A549 (cell line): ENCODE measurements at regions not wholly inside any gene's neighbourhood (a gene's known extent, or its start where the extent isn't known, plus 50 kb on each side); places are given as distances from the start of the nearest gene placed in this dataset.

Experiments
- CHD4 ChIP-seq: fragments of 200-600 bp; sonication (generic); IDR thresholded peaks from 2 replicates; pipeline ENCODE4 v1.6.1; 2016; ENCODE audit warnings: antibody characterized with exemption, mild to moderate bottlenecking, borderline replicate concordance
- KDM1A ChIP-seq: fragments of 200-600 bp; sonication (generic); IDR thresholded peaks from 2 replicates; pipeline ENCODE4 v1.6.1; 2016; ENCODE audit warnings: low read depth, mild to moderate bottlenecking
- RFX5 ChIP-seq: fragments of 450-650 bp; IDR thresholded peaks from 2 replicates; pipeline ENCODE4 v1.7.1; 2014; ENCODE audit warnings: antibody characterized with exemption, mild to moderate bottlenecking, moderate library complexity
- TP53 ChIP-seq: fragments of 250-450 bp; sonication (Bioruptor Pico); IDR thresholded peaks from 2 replicates; pipeline ENCODE4 v1.5.0; 2021; ENCODE audit warnings: mild to moderate bottlenecking, moderate library complexity

DNA sequence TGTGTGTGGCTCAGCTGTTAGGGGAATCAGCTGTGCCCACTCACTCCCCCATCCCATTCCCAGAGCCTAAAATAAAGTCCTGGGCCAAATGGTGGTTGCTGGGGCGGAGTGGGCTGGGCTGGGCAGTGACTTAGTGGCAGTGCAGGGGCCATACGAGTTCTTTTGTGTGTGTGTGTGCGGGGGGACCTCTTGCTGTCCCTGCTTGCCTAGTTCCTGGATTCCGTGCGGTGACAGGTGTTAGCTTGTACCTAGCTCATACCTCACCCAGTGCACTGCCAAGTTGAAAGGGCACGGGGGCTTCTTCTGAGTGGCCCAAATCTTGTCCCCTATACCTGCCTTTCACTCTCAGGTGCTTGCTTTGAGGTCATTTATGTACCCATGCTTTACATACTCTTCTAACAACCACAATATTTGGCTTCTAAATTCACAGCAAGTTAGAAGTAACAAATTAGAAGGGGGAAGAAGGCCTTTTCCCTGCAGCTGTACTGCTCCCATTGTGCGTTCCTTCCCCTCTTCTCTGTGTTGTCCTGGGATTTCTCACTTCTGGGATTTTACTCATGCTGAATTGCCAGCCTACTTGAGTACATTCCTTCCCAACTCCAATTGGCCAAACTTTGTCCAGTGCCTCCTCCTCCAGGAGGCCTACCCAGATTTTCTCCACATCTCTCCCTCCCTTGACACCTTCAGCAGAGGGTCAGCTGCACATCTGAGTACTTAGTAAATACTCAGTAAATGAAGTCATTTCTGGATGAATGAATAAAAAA is 66.3 kb upstream of the POLG start:
- TF ChIP-seq CHD4: no peak
- TF ChIP-seq KDM1A: no peak
- no peak for TF ChIP-seq RFX5
- no peak for TF ChIP-seq TP53 (CRISPR knock-in tag)
